ENCODE measurements at regions not wholly inside any gene's neighbourhood (a gene's known extent, or its start where the extent isn't known, plus 50 kb on each side); places are given as distances from the start of the nearest gene placed in this dataset.
A peak's percentile ranks its signal among the peaks of the same experiment; 100 is the strongest.
"Not testable (repeated sequence)": the region's sequence is repeated elsewhere in the genome, so short reads cannot be mapped to it uniquely, and the experiment has no call there.

- DNase-seq (ENCODE audit: low spot score), result not testable (repeated sequence)
These were observed 187.4 kb downstream of the FAM72C start for GRCh38 chr1:143784239-143784882.

GRCh38 chr1:143778178-143778577 lies 193.6 kb downstream of the FAM72C start:
- DNase-seq (ENCODE audit: low spot score), result not testable (repeated sequence)

GRCh38 chr1:143764831-143765230 lies 207.0 kb downstream of the FAM72C start:
- not testable (repeated sequence) for DNase-seq (ENCODE audit: low spot score)

GRCh38 chr1:143760366-143760765 lies 211.4 kb downstream of the FAM72C start:
- not testable (repeated sequence) for DNase-seq (ENCODE audit: low spot score)

GRCh38 chr1:143755961-143756360 lies 215.8 kb downstream of the FAM72C start:
- not testable (repeated sequence) for DNase-seq (ENCODE audit: low spot score)

- DNase-seq (ENCODE audit: low spot score), result no peak
These were observed 222.9 kb downstream of the FAM72C start for GRCh38 chr1:143748906-143749305.

- no peak for DNase-seq (ENCODE audit: low spot score)
These were observed 235.2 kb downstream of the FAM72C start for GRCh38 chr1:143736562-143736961.

GRCh38 chr1:143735764-143736461 lies 235.9 kb downstream of the FAM72C start:
- DNase-seq (ENCODE audit: low spot score), result no peak

GRCh38 chr1:143734261-143734660 lies 237.5 kb downstream of the FAM72C start:
- DNase-seq (ENCODE audit: low spot score), result not testable (repeated sequence)

GRCh38 chr1:143730890-143731289 lies 240.9 kb downstream of the FAM72C start:
- DNase-seq (ENCODE audit: low spot score), result not testable (repeated sequence)

GRCh38 chr1:143729449-143730111 lies 242.2 kb downstream of the FAM72C start:
- not testable (repeated sequence) for DNase-seq (ENCODE audit: low spot score)

- not testable (repeated sequence) for DNase-seq (ENCODE audit: low spot score)
These were observed 242.9 kb downstream of the FAM72C start for GRCh38 chr1:143728802-143729448.

- DNase-seq (ENCODE audit: low spot score), result no peak
These were observed 244.5 kb downstream of the FAM72C start for GRCh38 chr1:143727263-143727662.

- no peak for DNase-seq (ENCODE audit: low spot score)
These were observed 250.8 kb downstream of the FAM72C start for GRCh38 chr1:143721024-143721373.

- peak; percentile 19 for DNase-seq (ENCODE audit: low spot score)
These were observed 251.4 kb downstream of the FAM72C start for GRCh38 chr1:143720087-143721023.

- no peak for DNase-seq (ENCODE audit: low spot score)
These were observed 253.3 kb downstream of the FAM72C start for GRCh38 chr1:143718524-143718923.

GRCh38 chr1:143718021-143718420 lies 253.8 kb downstream of the FAM72C start:
- no peak for DNase-seq (ENCODE audit: low spot score)

GRCh38 chr1:143717434-143717833 lies 254.4 kb downstream of the FAM72C start:
- DNase-seq (ENCODE audit: low spot score), result no peak

- not testable (repeated sequence) for DNase-seq (ENCODE audit: low spot score)
These were observed 256.9 kb downstream of the FAM72C start for GRCh38 chr1:143714913-143715312.

GRCh38 chr1:143709606-143710259 lies 262.1 kb downstream of the FAM72C start:
- not testable (repeated sequence) for DNase-seq (ENCODE audit: low spot score)

- DNase-seq (ENCODE audit: low spot score), result not testable (repeated sequence)
These were observed 269.0 kb downstream of the FAM72C start for GRCh38 chr1:143702739-143703138.

Data from AG08396 (cell line).